ENCODE measurements at regions not wholly inside any gene's neighbourhood (a gene's known extent, or its start where the extent isn't known, plus 50 kb on each side); places are given as distances from the start of the nearest gene placed in this dataset.

DNA sequence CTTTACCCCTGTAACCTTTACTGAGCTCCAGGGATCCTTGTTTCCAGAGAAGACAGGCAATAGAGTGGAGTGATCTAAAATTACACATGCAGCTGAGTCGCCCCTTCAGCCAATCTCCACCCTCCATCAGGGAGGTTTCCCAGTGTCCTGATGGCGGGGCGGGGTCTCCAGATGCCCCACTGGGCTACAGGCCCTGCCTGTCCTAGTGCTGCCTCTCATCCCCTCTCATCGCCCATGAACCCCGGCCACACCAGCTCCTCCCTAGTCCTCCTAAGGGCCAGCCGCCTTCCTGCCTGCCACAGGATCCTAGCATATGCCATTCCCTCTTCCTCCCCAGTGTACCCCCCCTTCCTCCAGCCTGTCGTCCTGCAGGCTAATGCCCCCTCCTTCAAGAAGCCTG lies 144.1 kb upstream of the GLI2 start:
- H3K4me3 ChIP-seq (ENCODE audit: low read depth, low read length) = no peak overlapping the region
- no peak for DNase-seq (ENCODE audit: low read depth, low spot score)
- in situ Hi-C loops (cut with HindIII; ENCODE audit: low sequenced_read_pairs) = no loop called here
- TF ChIP-seq, protein P1, sequence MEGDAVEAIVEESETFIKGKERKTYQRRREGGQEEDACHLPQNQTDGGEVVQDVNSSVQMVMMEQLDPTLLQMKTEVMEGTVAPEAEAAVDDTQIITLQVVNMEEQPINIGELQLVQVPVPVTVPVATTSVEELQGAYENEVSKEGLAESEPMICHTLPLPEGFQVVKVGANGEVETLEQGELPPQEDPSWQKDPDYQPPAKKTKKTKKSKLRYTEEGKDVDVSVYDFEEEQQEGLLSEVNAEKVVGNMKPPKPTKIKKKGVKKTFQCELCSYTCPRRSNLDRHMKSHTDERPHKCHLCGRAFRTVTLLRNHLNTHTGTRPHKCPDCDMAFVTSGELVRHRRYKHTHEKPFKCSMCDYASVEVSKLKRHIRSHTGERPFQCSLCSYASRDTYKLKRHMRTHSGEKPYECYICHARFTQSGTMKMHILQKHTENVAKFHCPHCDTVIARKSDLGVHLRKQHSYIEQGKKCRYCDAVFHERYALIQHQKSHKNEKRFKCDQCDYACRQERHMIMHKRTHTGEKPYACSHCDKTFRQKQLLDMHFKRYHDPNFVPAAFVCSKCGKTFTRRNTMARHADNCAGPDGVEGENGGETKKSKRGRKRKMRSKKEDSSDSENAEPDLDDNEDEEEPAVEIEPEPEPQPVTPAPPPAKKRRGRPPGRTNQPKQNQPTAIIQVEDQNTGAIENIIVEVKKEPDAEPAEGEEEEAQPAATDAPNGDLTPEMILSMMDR (IDR thresholded peaks at IDR 0.05; ENCODE audit: low read depth, low read length) = no peak

DNA sequence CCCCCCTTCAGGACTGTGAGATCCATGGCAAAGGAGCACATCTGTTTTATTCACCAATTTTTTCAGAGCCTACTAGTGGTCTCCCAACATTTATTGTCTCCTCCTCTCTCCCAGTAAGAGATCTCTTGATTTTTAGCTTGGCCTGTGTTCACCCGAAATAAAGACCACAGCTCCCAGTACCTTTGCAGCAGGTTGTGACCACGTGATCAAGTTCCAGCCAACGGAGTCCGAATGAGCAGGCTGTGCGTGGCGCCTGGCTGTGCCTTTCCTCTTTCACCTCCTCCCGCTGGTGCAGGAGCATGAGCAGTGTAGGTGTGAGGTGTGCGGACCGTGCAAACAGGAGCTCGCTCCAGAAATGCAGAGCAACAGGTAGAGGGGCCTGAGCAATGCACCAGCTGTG lies 143.6 kb upstream of the GLI2 start:
- DNase-seq (ENCODE audit: low read depth, low spot score) = no peak
- in situ Hi-C loops (cut with HindIII; ENCODE audit: low sequenced_read_pairs) = no loop called here
- TF ChIP-seq, protein P1 (IDR thresholded peaks at IDR 0.05; ENCODE audit: low read depth, low read length) = no peak
- no peak overlapping the region for H3K4me3 ChIP-seq (ENCODE audit: low read depth, low read length)

DNA sequence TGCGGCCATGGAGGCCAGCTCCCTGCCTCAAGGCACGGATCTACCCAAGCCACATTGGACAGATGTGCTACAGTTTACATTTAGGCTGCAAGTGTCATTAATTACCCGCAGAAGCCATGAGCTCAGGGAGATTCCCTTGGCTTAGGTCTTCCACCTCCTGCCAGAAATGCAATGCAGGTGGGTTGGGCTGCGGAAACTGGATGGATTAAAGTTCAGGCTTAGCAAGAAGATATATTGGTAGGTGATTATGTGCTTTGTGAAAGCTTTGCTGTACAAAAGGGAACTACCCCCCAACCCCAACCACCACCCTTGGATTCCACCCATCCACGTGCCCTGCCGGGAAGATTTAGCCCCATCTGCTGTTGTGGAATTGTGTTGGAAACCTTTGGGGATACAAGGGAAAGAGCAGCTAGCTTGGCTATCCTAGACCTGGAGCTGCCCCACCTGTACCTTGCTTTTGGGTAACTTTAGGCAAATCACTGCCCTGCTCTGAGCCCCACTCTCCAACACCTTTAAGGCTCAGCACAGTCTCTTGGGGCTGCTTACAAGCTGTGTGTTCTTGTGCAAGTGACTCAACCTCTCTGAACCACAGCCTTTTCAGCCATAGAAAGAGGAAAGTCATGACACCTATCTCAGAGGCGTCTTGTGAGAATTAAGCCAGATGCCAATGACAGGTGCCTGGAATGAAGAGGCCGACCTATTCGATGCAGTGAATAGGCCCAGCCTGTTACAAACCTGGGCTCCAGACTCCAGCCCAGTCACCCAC lies 141.6 kb upstream of the GLI2 start:
- H3K4me3 ChIP-seq (ENCODE audit: low read depth, low read length) = no peak overlapping the region
- in situ Hi-C loops (cut with HindIII; ENCODE audit: low sequenced_read_pairs) = no loop called here
- TF ChIP-seq, protein P1 (IDR thresholded peaks at IDR 0.05; ENCODE audit: low read depth, low read length) = no peak
- DNase-seq (ENCODE audit: low read depth, low spot score) = no peak

DNA sequence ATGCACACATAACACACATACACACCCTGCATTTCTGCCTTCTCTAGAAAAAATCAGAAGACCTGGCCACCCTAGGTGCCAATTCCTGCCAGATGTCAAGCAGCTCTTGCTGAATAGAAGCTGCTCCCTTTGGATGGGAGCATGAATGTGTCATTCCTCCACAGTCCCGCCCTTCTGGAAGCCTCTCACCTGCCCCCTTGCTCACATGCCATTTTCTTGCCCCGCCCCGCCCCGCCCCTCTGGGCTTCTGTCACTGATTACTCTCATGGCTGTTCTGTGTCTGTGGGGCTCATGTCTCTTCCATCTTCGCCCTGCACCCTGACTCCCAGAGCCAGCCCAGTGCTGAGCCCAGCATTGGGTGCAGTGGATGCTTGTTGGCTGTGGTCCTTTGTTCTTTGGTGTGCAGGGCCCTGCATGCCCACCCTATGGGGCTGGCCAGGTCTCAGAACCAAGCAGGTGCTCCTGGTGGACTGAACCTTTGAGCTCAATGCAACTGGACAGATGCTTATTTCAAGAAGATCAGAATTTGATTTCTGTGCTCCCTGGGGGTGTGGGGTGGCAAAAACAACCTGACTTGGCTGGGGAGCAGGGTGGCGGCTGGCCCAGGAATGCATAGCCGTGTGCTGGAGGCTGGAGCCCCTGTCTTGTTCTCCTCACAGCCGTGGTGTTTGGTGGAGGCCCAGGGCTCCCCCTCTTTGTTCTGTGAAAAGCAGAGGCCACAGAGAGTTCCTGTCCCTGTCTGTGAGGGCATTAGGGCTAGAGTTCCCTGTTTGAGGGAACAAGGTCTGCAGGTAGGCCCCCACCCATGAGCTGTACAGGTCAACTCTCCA lies 140.6 kb upstream of the GLI2 start:
- no peak overlapping the region for H3K4me3 ChIP-seq (ENCODE audit: low read depth, low read length)
- TF ChIP-seq, protein P1 (IDR thresholded peaks at IDR 0.05; ENCODE audit: low read depth, low read length) = no peak
- no peak for DNase-seq (ENCODE audit: low read depth, low spot score)
- in situ Hi-C loops (cut with HindIII; ENCODE audit: low sequenced_read_pairs) = no loop called here

DNA sequence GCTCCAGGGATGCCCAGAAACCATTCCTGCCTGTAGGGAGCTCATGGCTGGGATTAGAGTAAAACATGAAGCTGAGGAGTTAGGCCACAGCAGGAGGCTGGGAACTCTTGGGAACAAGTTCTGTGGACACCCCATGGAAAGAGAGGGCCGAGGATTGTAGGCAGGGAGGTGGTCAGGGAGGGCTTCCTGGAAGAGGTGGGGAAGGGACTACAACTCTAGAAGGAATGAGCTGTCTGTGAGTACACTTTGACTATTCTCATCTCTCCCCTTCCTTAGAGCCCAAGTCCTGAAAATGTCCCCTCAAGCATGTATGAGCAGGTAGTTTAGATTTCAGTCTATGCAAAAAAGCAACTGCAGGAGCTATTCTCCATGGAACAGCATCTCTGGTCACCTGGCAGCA lies 139.9 kb upstream of the GLI2 start:
- no peak overlapping the region for H3K4me3 ChIP-seq (ENCODE audit: low read depth, low read length)
- DNase-seq (ENCODE audit: low read depth, low spot score) = no peak
- in situ Hi-C loops (cut with HindIII; ENCODE audit: low sequenced_read_pairs) = no loop called here

DNA sequence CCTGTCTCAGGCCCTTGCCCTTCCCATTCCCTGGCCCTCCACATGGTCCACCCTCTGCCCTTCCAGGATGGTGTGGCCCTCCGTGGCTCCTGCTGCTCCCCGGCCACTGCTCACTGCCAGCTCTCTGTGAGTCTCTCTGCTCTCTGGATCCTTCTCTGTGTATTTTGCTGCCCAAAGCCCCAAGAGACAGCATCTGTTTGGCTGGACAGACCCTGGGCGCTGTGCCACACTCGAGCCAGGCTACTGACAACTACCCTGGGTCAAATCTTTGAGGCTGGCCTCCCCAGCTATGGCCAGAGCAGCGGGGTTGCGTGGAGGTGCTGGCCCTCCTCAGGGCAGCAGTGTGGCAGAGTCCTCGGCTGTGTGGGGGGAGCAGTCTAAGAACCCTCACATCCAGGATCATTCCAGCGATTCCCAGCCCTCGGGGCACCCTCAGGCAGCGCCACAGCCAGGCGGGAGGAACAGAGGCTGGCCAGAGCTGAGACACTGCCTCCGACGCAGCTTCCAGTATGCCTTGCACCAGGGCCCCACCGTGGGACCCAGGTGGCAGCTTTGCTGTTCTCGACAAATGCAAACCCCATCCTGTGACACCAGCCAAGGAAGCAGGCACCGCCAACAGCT lies 139.4 kb upstream of the GLI2 start:
- TF ChIP-seq, protein P1 (IDR thresholded peaks at IDR 0.05; ENCODE audit: low read depth, low read length) = no peak
- in situ Hi-C loops (cut with HindIII; ENCODE audit: low sequenced_read_pairs) = no loop called here
- no peak overlapping the region for H3K4me3 ChIP-seq (ENCODE audit: low read depth, low read length)
- no peak for DNase-seq (ENCODE audit: low read depth, low spot score)

More for the DNA sequence above, 139.9 kb upstream of the GLI2 start:
- TF ChIP-seq, protein P1 (IDR thresholded peaks at IDR 0.05; ENCODE audit: low read depth, low read length) = no peak

Measured in astrocyte of the spinal cord (primary cell).